Endothelial cell of umbilical vein (primary cell): ENCODE measurements at regions not wholly inside any gene's neighbourhood (a gene's known extent, or its start where the extent isn't known, plus 50 kb on each side); places are given as distances from the start of the nearest gene placed in this dataset.

Experiments used
- BruUV-seq: library from RNA; stranded (reverse); fragments of 400-500 nt; replicated peaks from 2 replicates; lab custom pipeline; 2021; lab: Mats Ljungman, UMichigan
- CTCF ChIA-PET: fragments of 300-600, 350-600 bp; sonication (Branson Sonifier 250); formaldehyde crosslinking; loops from one replicate; lab custom pipeline; 2021; ENCODE audit warnings: antibody characterized with exemption, inconsistent platforms; lab: Charles Lee
- POLR2A ChIA-PET: fragments of 300-600, 350-600 bp; sonication (Branson Sonifier 250); formaldehyde crosslinking; loops from one replicate; lab custom pipeline; 2021; ENCODE audit warnings: antibody characterized with exemption, inconsistent platforms; lab: Charles Lee
- DNase-seq: peaks from one replicate; pipeline ENCODE4 v3.0.0-alpha.2; 2011; ENCODE audit warnings: low read depth, low spot score
- FAIRE-seq: peaks from 2 replicates; lab custom pipeline; 2011; peaks lifted over from hg19 to GRCh38; lab: Jason Lieb, UNC
- H2AFZ ChIP-seq: 2 replicates; pipeline ENCODE4 v1.6.0; 2012; ENCODE audit warnings: low read depth, low read length, control low read depth, inconsistent platforms
- H3K27ac ChIP-seq: 2 replicates; pipeline ENCODE4 v1.5.1; 2011; ENCODE audit warnings: low read depth, mild to moderate bottlenecking, control low read depth, low read length, moderate library complexity; ENCODE audit not compliant: insufficient read depth
- H3K27me3 ChIP-seq, 2 experiments: 2 replicates each; pipeline versions ENCODE4 v1.6.0 to v1.6.1; 2011; ENCODE audit warnings: low read length in 2 of 2, mixed read lengths in 1 of 2; ENCODE audit not compliant: control insufficient read depth in 2 of 2, insufficient read depth in 2 of 2
- H3K36me3 ChIP-seq, 2 experiments: 2 replicates in 1 of 2; 3 replicates in 1 of 2; pipeline ENCODE4 v1.5.1; 2011; ENCODE audit warnings: low read length in 2 of 2, mild to moderate bottlenecking in 1 of 2, moderate library complexity in 1 of 2; ENCODE audit not compliant: control insufficient read depth in 2 of 2, insufficient read depth in 2 of 2; ENCODE audit errors: extremely low read depth in 1 of 2
- H3K4me1 ChIP-seq: 3 replicates; pipeline ENCODE4 v1.5.1; 2011; ENCODE audit warnings: mild to moderate bottlenecking, low read length; ENCODE audit not compliant: control insufficient read depth, insufficient read depth; ENCODE audit errors: extremely low read depth
- H3K4me2 ChIP-seq: 2 replicates; pipeline ENCODE4 v1.6.1; 2011; ENCODE audit warnings: low read length, control low read depth, mixed read lengths; ENCODE audit not compliant: insufficient read depth
- H3K4me3 ChIP-seq, 3 experiments: fragments of 200-600 bp in 1 of 3; sonication (generic), shearing (Covaris generic) in 1 of 3; replicated peaks in 1 of 3; 2 replicates each; pipeline ENCODE4 v1.5.1; 2011 to 2016; ENCODE audit warnings: control low read depth in 3 of 3, low read length in 3 of 3, mild to moderate bottlenecking in 2 of 3, inconsistent platforms in 1 of 3, low read depth in 1 of 3, moderate library complexity in 1 of 3; ENCODE audit not compliant: insufficient read depth in 1 of 3
- H3K79me2 ChIP-seq: 2 replicates; pipeline ENCODE4 v1.6.0; 2012; ENCODE audit warnings: low read length, inconsistent platforms; ENCODE audit not compliant: control insufficient read depth, insufficient read depth
- H3K9ac ChIP-seq: replicated peaks from 2 replicates; pipeline ENCODE3; 2011; ENCODE audit warnings: low read length, control low read depth; ENCODE audit not compliant: insufficient read depth; ENCODE audit errors: extremely low read depth
- H3K9me1 ChIP-seq: replicated peaks from 3 replicates; pipeline ENCODE4 v1.6.0; 2011; ENCODE audit warnings: mild to moderate bottlenecking, low read length; ENCODE audit not compliant: control insufficient read depth, insufficient read depth; ENCODE audit errors: extremely low read depth
- H3K9me3 ChIP-seq: replicated peaks from 2 replicates; pipeline ENCODE4 v1.5.1; 2012; ENCODE audit warnings: low read length, inconsistent platforms; ENCODE audit not compliant: control insufficient read depth, insufficient read depth
- H4K20me1 ChIP-seq: replicated peaks from 2 replicates; pipeline ENCODE3; 2011; ENCODE audit warnings: mild to moderate bottlenecking, low read length; ENCODE audit not compliant: control insufficient read depth, insufficient read depth; ENCODE audit errors: extremely low read depth
- EZH2 ChIP-seq: IDR thresholded peaks from 2 replicates; pipeline ENCODE4 v1.6.1; 2012; ENCODE audit warnings: borderline replicate concordance, low read depth, mild to moderate bottlenecking, moderate library complexity, low read length, inconsistent platforms; ENCODE audit not compliant: severe bottlenecking
- FOS ChIP-seq: IDR thresholded peaks from 2 replicates; pipeline ENCODE4 v1.6.1; 2011; ENCODE audit warnings: mild to moderate bottlenecking, low read length, moderate library complexity, borderline replicate concordance; ENCODE audit not compliant: insufficient read depth
- GATA2 ChIP-seq: IDR thresholded peaks from 2 replicates; pipeline ENCODE4 v1.7.0; 2011; ENCODE audit warnings: low read depth, mild to moderate bottlenecking, moderate library complexity, mixed read lengths, low read length; ENCODE audit not compliant: insufficient read length, insufficient read depth
- JUN ChIP-seq: IDR thresholded peaks from 2 replicates; pipeline ENCODE4 v1.6.1; 2011; ENCODE audit warnings: borderline replicate concordance, low read depth; ENCODE audit not compliant: insufficient read length, insufficient read depth
- MYC ChIP-seq: IDR thresholded peaks from one replicate; pipeline ENCODE4 v1.6.1; 2011; ENCODE audit warnings: mild to moderate bottlenecking, low read depth, low read length
- POLR2A ChIP-seq: IDR thresholded peaks from 2 replicates; pipeline ENCODE4 v1.6.1; 2012; ENCODE audit warnings: low read depth, mild to moderate bottlenecking, control low read depth, low read length
- POLR2AphosphoS5 ChIP-seq: IDR thresholded peaks from 2 replicates; pipeline ENCODE4 v1.6.1; 2012; ENCODE audit warnings: low read depth, mild to moderate bottlenecking, control low read depth, low read length, moderate library complexity; ENCODE audit not compliant: insufficient read depth
- dilution Hi-C: fragments of 300-500 bp; cut with MboI; formaldehyde crosslinking; loops from one replicate; pipeline ENCODE4 v1.15.0; 2019; ENCODE audit warnings: low sequenced_read_pairs; ENCODE audit not compliant: extremely low pct_ligation_motif_present
- intact Hi-C: fragments of 100-400 bp; cut with micrococcal nuclease; formaldehyde crosslinking; loops from one replicate; pipeline ENCODE4 v1.10.0; 2022
- TF ChIP-seq, protein P1 (sequence below): IDR thresholded peaks from 2 replicates; pipeline ENCODE4 v1.6.1; 2011; ENCODE audit not compliant: insufficient read depth, insufficient read length
- TF ChIP-seq, protein P2 (sequence below), 2 donors: IDR thresholded peaks; 1 replicate in 1 of 2; 2 replicates in 1 of 2; pipeline ENCODE4 v1.5.1; 2011; ENCODE audit warnings: low read length in 2 of 2, mild to moderate bottlenecking in 2 of 2, moderate library complexity in 2 of 2, control low read depth in 1 of 2, inconsistent platforms in 1 of 2, low read depth in 1 of 2; ENCODE audit not compliant: insufficient read depth in 1 of 2; ENCODE audit errors: extremely low read depth in 1 of 2

DNA sequence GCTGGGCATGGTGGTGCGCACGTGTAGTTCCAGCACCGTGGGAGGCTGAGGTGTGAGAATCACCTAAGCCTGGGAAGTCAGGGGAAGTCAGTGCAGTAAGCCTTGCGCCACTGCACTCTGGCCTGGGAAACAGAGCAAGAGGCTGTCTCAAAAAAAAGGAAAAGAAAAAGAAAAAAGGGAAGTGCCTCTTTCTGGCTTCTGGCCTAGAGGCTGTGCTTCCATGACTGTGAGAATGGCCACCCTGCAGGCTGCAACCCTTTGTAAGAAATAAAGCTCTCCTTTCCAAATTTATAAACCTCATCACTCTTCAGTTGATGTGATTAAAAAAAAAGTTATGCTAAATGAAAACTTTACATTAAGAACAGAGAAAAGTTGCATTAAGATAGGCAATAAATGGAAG, 774.3 kb downstream of the TUSC7 start:
- H3K4me3 ChIP-seq = no peak overlapping the region
- no peaks in the 10 kb centered on the region for H3K27me3 ChIP-seq
- no peak overlapping the region for H3K27ac ChIP-seq
- dilution Hi-C loops (no loop called here), intact Hi-C loops (no loop called here)
- DNase-seq = no peak
- H3K9ac ChIP-seq = no peak overlapping the region
- no peaks in the 10 kb centered on the region for H3K36me3 ChIP-seq
- no peaks in the 10 kb centered on the region for H3K79me2 ChIP-seq
- no peak overlapping the region for H2AFZ ChIP-seq
- ChIA-PET POLR2A (no interaction called here), CTCF (no interaction called here)
- H3K4me2 ChIP-seq = no peak overlapping the region
- H3K9me1 ChIP-seq = no peaks in the 10 kb centered on the region
- no peak for FAIRE-seq
- TF ChIP-seq GATA2 (no peak), POLR2AphosphoS5 (no peak), JUN (no peak), POLR2A (no peak), FOS (no peak), MYC (no peak), EZH2 (no peak)
- TF ChIP-seq, protein P1, sequence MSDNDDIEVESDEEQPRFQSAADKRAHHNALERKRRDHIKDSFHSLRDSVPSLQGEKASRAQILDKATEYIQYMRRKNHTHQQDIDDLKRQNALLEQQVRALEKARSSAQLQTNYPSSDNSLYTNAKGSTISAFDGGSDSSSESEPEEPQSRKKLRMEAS = no peak
- TF ChIP-seq, protein P2, sequence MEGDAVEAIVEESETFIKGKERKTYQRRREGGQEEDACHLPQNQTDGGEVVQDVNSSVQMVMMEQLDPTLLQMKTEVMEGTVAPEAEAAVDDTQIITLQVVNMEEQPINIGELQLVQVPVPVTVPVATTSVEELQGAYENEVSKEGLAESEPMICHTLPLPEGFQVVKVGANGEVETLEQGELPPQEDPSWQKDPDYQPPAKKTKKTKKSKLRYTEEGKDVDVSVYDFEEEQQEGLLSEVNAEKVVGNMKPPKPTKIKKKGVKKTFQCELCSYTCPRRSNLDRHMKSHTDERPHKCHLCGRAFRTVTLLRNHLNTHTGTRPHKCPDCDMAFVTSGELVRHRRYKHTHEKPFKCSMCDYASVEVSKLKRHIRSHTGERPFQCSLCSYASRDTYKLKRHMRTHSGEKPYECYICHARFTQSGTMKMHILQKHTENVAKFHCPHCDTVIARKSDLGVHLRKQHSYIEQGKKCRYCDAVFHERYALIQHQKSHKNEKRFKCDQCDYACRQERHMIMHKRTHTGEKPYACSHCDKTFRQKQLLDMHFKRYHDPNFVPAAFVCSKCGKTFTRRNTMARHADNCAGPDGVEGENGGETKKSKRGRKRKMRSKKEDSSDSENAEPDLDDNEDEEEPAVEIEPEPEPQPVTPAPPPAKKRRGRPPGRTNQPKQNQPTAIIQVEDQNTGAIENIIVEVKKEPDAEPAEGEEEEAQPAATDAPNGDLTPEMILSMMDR (IDR thresholded peaks at IDR 0.05; ENCODE audit: extremely low read depth in 1 of 2, insufficient read depth in 1 of 2, low read depth in 1 of 2, low read length in 2 of 2) = no peak
- BruUV-seq = no TSS peak
- H3K9me3 ChIP-seq = no peaks in the 10 kb centered on the region
- no peaks in the 10 kb centered on the region for H3K4me1 ChIP-seq
- H4K20me1 ChIP-seq = no peaks in the 10 kb centered on the region
